ENCODE measurements at regions not wholly inside any gene's neighbourhood (a gene's known extent, or its start where the extent isn't known, plus 50 kb on each side); places are given as distances from the start of the nearest gene placed in this dataset.

GRCh38 chr9:93875330-93875729 is 79.8 kb downstream of the BARX1 start:
- ATAC-seq = no peak

DNA sequence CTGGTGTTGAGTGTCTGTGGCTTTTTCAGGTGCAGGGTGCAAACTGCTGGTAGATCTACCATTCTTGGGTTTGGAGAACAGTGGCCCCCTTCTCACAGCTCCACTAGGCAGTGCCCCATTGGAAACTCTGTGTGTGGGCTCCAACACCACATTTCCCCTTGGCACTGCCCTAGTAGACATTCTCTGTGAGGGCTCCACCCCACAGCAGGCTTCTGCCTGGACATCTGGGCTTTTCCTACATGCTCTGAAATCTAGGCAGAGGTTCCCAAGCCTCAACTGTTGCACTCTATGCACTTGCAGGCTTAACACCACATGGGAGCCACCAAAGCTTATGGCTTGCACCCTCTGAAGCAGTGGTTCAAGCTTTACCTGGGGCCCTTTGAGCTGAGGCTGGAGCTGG is 80.9 kb downstream of the BARX1 start:
- no peak for ATAC-seq

- no peak for ATAC-seq
Observed at GRCh38 chr9:93871286-93871685, 83.9 kb downstream of the BARX1 start.

DNA sequence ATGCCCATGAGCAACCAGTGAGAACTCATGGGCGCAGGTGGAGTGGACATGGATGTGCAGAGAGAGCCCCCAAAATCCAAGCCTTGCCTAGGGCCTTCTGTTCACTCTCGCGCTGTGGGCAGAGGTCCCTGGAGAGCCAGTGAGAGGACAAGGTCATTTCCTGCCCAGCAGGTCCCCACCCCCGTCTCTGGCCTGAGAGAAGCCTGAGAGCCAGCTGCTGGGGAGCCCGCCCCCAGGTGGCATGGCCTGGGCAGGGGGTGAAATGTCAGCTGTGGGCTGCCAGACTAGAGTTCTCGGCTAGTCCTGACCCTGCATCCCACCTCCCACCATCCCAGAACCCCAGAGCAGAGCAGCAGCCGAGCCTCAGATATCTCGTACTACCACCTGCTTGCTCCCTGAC is 85.3 kb downstream of the BARX1 start:
- ATAC-seq = no peak

DNA sequence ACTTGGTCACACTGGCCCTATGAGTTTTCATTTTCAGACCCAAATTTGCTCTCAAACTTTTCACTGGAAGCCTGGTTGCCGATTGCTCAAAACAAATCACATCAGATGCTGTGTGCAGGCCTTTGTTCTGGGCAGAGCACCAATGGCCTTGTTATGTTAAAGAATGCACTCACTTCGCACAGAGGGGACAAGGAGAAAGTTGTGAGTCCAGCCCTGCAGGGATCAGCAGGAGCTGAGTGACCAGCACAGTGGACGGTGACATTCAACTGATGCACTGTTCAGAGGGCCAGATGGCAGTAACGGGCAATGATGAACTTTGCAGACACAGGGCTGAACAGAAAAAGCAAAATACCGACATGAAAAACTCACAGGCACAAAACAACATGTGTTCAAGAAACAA is 86.1 kb downstream of the BARX1 start:
- no peak for ATAC-seq

GRCh38 chr9:93865716-93866115 is 89.4 kb downstream of the BARX1 start:
- no peak for ATAC-seq

GRCh38 chr9:93865245-93865644 is 89.9 kb downstream of the BARX1 start:
- ATAC-seq = no peak

DNA sequence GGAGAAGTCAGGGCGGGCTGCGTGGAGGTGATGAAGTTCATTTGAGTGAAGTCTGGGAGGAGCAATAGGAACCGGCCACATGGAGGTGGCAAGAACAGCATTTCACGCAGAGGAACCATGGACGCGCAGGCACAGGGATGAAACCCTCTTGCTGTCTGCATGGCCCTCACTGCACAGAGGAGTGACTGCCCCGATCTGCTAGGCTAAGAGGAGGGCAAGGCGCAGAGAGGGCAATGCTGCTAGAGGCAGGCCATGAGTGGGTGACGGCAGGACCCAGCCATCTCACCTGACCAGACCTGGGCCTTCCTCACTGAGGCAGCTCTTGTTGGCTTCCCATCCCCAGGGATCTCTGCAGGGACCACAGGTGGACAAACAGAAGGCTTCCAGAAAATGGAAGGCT is 90.3 kb downstream of the BARX1 start:
- no peak for ATAC-seq

DNA sequence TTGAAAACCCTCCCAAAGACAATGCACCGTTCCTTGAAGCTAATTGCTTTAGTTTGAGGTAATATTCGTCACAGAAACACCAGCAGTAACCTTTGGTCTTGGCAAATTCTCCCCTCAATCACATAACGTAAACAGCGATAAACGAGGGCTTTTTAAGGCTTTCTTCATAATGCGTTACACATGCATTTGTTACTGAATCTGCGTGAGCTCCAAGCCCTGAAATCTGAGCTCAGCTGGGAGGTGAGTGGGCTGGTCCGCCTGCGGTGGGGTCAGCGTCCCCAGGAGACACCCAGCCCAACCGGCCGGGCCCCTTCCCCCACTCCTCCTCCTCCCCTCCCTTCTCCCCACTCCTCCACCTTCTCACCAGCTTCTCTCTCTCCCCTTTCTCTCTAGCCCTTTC is 91.1 kb downstream of the BARX1 start:
- ATAC-seq = no peak

DNA sequence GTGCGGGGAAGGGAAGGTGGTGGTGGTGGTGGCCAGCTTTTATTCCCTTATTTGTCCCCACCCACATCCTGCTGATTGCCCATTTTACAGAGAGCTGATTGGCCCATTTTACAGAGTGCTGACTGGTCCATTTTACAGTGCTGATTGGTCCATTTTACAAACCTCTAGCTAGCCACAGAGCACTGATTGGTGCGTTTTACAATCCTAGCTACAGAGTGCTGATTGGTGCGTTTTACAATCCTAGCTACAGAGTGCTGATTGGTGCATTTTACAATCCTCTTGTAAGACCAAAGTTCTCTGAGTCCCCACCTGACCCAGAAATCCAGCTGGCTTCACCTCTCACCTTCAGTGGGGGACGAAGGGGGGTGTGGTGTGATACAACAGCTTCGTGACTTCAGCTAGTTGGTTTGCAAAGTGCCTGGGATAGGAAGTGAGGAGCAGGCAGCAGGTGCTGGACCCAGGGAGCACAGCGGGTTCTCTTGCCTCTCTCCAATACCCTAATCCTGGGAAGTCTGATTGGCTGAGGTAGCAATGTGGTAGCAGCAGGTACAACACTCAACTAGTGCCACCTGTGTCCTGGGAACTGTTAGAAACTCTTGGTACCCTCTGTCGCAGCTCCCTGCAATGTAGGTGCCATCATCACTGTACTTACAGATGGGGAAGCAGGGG is 92.1 kb downstream of the BARX1 start:
- ATAC-seq = no peak

DNA sequence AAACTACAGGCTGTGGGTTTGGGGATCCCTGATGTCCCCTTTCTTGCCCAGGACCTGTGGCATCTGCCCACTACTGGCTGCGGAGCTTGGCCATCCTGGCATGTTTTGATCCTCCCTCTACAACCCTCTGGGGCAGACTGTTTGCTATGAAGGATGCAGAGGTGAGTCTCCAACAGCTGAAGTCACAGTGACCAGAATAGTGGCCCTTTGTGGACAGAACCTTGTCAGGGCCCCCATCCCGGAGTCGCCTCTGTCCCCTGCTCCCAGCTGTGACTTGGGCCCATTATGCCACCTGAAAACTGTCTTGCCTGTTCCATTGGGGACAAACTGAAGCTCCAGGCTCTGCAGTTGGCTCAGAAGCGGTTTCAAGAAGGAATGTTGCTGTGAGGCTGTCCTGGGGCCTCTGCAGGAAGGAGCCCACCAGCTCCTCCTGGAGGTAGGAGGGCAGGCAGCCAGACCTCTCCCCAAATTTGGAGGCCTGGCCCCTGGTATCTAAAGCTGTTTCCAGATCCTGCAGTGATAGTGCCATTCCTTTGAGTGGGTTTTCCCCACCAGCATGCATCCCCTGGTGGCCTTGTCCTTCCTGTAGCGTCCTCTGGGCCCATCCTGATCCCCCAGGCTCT is 93.3 kb downstream of the BARX1 start:
- no peak for ATAC-seq

GRCh38 chr9:93860694-93861658 is 94.2 kb downstream of the BARX1 start:
- no peak for ATAC-seq

GRCh38 chr9:93859431-93860215 is 95.5 kb downstream of the BARX1 start:
- ATAC-seq = no peak

DNA sequence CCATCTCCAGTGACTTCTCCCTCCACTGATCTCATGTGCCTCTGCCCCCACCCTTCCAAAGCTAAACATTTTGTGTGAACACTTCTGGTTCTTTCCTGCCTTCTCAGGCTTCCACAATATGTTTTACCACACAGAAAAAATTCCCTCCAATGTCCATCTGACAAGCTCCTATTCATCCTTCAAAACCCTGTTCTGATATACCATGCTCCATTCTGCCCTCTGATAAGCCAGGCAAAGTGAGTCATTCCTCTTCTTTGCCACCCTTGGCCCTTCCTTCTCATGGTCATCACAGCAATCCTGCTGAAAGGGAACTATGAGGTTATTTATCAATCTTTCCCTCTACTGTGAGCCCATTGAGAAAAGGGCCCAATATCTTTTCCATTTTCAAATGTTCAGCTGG is 97.6 kb downstream of the BARX1 start:
- no peak for ATAC-seq

DNA sequence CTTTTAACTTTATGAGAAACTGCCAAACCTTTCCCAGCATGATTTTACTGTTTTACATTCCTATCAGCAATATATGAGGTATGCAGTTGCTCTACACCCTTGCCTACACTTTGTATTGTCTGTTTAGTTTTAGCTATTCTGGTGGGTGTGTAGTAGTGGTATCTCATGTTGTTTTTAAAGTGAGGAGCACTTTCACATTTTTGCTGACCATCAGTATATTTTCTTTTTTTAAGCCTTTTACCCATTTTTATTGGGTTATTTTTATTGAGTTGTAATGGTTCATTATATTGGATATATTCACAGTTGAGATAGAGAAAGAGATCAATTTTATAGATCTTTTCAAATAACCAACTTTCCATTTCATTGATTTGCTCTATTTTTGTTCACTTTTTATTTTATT is 102.4 kb downstream of the BARX1 start:
- ATAC-seq = no peak

- ATAC-seq = no peak
Observed at GRCh38 chr9:93846349-93846748, 108.8 kb downstream of the BARX1 start.

GRCh38 chr9:93843396-93843795 is 111.8 kb downstream of the BARX1 start:
- no peak for ATAC-seq

DNA sequence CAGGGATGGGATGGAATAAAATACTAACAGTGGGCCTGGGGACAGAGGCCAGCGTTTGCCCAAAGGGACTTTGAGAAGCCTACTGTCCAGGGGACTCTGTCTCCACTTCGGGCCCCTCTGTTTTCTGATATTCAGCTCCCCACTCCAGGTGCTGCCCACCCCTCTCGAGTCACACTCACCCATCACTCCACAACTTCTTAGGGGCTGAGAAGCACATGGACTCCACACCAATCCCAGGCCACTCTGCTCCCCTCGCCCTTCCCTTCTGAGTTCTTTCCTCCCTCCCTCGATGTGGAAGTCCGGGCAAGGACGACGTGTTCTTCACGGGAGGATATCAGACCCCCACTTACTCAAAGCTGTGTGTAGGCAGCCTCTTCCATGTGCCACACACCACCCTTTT is 124.5 kb downstream of the BARX1 start:
- ATAC-seq = no peak

DNA sequence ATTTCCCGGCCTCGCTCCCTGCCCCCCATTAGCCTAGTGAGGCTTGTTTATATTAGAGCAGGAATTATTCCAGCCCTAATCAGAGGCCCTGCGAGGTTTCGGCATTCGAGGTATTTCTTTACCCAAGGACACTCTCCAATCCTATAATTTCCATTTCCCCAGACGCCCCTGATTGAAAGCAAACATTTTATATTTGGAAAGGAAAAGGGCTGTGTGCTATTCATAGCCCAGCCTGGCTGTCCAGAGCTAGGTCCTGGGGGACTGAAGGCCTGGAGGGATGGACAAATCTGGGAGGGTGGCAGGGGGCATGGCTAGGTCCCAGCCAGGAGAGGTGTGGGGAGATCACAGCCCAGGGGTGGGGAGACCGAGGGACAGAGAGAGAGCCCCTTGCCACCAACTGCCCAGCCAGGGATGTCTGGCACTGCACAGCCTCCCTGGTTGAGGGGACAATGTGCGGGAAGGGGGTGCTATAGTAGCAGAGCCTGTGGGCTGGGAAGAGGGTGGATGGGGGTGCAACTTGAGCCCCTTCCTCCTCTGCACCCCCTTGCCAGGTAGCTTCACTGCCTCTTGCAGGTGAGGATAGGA is 125.1 kb downstream of the BARX1 start:
- ATAC-seq = no peak

DNA sequence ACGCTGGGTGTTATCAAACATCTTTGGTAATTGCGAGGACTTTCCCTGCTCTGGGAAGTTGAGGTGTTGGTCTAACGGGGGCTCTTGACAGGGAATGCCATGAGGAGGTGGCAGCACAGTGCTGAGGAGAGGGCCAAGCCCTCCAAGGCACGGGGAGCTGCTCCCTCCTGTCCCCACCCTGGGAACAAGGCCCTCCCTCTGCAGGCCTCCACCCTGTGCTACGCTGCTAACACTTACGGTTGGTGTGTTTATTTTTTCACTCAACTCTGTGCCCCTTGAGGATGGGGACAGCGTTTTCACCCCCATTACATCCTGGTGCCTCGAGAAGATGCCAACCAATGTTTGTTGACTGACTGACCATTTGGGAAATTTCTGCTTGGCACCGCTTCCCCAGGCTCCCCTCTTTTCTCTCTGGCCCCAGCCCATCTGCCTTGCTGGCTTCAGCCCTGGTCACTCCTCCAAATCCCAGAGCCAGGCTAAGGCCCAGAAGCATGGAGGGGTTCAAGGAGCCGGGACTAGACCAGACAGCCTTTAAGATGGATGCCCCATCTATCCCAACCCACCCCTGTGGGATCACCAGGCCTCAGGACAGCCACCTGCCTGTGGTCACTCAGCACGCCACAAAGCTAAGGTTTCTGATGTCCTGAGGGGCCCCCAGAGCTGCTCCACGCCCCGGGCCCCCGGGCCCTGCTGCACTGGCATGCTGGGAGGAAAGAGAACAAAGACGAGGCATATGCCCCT is 125.7 kb downstream of the BARX1 start:
- ATAC-seq = no peak

DNA sequence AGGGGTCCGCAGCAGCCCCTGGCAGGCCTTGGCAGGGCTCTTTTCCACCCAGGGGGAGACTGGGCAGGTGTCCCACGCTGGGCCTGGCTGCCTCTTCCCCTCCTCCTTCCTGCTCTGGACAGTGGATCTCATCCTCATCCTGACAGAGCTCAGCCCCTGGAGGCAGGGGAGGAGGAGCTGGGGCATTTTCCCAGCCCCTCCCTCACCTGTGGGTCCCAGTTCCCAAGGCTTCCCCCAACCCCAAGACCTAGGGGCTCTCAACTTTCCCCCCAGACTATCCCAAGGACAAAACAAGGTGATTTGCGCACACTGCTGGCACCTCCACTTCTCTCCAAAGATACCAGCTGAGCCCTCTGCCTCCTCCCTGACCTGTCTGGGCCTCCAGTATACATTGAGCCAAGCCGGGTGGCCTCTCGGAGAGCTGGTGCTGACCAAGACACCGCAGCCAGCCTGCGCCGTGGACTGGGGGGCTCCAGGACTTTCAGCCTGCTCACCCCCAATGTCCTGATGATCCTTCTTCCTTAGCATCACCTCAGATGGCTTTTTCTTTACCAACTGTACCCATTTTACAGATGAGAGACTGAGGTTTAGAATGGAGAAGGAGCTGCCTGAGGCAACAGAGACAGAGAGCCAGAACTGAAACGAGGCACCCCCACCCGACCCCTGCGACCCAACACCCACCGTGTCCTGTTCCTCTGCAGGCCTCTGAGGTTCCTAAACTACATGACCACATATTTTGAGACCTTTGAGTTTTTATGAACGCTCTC is 126.6 kb downstream of the BARX1 start:
- ATAC-seq = no peak

Measured in activated CD4-positive, CD25-positive, alpha-beta regulatory T cell treated with anti-CD3 and anti-CD28 coated beads, Interleukin-2, amount 50 U/mL, for 24 hours (primary cell).